ENCODE measurements at regions not wholly inside any gene's neighbourhood (a gene's known extent, or its start where the extent isn't known, plus 50 kb on each side); places are given as distances from the start of the nearest gene placed in this dataset.

DNA sequence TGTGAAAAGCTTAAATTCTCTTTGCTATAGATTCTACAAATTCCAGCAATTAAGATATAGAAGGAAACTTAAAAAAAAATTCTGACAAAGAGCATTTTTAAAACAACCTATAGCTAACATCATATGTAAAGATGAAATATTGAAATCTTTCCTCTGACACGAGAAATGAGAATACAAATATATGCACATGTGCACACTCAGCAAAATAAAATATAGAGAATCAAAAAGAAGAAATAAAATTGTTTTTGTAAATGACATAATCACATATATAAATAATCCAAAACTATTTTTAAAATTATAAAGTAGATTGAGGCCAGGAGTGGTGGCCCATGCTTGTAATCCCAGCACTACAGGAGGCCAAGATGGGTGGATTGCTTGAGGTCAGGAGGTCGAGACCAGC is 265.1 kb downstream of the IRX2 start:
- TF ChIP-seq CTCF (IDR thresholded peaks at IDR 0.05), result no peak
- no peak for TF ChIP-seq ZFX (IDR thresholded peaks at IDR 0.05; ENCODE audit: borderline replicate concordance)
